Epithelial cell of proximal tubule (primary cell): ENCODE measurements at regions not wholly inside any gene's neighbourhood (a gene's known extent, or its start where the extent isn't known, plus 50 kb on each side); places are given as distances from the start of the nearest gene placed in this dataset.

Experiments used
- DNase-seq: peaks from one replicate; pipeline ENCODE4 v3.0.0-alpha.2; 2011; ENCODE audit warnings: low read depth
- H3K4me3 ChIP-seq: 2 replicates; pipeline ENCODE4 v1.5.1; 2011; ENCODE audit warnings: low read depth, mild to moderate bottlenecking, low read length
- TF ChIP-seq, protein P1 (sequence below): conservative IDR thresholded peaks from 2 replicates; pipeline ENCODE4 v1.5.1; 2012; ENCODE audit warnings: low read depth, mild to moderate bottlenecking, low read length

DNA sequence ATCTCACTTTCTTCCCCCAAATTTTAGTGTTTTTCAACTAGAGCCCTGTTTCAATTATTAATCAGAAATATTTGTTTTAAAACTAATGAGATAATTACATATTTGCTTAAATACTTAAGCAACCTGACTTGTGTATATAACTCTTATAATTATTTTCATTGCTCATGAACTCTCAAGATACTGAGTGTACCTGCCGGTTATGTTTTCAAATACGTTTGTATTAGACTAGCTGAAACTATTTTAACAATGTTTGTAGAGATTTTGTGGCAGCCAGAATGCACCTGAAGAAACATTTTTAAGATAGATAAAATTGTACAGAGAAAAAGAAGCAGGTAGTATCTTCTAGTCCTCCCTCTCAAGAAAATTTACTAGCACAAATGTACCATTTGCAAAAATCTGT lies 140.6 kb upstream of the CXADR start:
- TF ChIP-seq, protein P1, sequence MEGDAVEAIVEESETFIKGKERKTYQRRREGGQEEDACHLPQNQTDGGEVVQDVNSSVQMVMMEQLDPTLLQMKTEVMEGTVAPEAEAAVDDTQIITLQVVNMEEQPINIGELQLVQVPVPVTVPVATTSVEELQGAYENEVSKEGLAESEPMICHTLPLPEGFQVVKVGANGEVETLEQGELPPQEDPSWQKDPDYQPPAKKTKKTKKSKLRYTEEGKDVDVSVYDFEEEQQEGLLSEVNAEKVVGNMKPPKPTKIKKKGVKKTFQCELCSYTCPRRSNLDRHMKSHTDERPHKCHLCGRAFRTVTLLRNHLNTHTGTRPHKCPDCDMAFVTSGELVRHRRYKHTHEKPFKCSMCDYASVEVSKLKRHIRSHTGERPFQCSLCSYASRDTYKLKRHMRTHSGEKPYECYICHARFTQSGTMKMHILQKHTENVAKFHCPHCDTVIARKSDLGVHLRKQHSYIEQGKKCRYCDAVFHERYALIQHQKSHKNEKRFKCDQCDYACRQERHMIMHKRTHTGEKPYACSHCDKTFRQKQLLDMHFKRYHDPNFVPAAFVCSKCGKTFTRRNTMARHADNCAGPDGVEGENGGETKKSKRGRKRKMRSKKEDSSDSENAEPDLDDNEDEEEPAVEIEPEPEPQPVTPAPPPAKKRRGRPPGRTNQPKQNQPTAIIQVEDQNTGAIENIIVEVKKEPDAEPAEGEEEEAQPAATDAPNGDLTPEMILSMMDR: no peak
- no peak overlapping the region for H3K4me3 ChIP-seq
- no peak for DNase-seq

DNA sequence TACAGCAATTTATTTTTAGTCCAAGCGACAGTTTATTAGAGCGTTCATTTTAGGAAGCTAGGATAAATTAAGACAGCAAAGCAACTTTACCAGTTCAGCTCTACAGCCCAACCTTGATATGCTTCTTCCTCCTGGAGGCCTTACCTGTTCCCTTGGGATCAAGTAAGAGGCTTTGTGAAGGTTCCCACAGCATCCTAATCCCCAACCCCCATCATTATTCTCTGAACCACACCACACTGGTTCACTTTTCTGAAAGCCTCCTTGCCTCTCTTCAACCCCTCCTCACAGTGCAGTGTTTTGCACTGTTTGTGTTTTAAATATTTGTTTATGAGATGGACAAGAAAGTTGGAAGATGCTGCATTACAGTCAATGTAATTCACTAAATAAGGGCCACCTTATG lies 126.3 kb upstream of the CXADR start:
- TF ChIP-seq, protein P1: no peak
- no peak for DNase-seq
- H3K4me3 ChIP-seq: no peak overlapping the region

DNA sequence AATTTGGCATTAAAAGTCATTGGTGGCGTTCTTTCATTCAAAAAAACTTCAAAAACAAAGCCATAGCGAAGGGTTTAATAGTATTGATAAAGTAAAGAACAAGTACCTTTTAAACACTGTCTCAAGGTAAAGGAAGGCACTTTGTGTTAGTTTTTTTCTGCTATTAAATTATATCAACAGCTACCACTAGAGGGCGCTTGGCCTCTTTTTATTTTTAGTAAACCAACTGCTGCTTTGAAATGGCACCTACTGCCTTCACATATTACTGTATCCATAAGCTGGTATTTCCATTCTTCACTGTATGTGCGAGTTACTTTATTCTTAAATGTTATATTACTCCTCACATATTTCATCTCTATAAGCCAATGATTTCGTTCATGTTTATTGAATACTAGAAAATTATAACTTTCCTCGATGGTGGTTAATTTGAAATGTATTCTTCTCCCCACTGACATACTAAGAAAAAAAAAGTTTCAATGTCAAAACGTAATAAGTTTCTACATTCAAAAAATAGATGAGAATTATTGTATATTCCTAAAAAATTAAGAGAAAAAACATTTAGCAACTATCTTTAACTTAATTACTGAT lies 125.7 kb upstream of the CXADR start:
- TF ChIP-seq, protein P1: peak; percentile 67
- H3K4me3 ChIP-seq: no peak overlapping the region
- DNase-seq: peak; percentile 20

DNA sequence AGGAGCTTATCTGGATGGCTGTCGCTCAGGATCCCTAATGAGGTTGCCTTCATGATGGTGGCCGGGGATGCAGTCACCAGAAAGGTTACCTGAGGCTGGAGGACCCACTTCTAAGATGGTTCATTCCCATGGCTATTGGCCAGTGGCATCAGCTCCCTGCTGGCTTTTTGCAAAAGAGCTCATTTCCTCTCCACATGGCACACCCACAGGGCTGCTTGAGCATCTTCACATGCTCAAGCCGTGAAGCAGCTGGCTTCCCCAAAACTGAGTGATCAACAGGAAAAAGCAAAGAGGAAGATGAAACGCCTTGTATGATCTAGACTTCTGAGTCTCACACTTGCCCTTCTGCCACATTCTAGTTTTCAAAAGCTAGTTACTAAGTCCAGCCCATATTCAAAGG lies 124.6 kb upstream of the CXADR start:
- no peak overlapping the region for H3K4me3 ChIP-seq
- TF ChIP-seq, protein P1: no peak
- no peak for DNase-seq

DNA sequence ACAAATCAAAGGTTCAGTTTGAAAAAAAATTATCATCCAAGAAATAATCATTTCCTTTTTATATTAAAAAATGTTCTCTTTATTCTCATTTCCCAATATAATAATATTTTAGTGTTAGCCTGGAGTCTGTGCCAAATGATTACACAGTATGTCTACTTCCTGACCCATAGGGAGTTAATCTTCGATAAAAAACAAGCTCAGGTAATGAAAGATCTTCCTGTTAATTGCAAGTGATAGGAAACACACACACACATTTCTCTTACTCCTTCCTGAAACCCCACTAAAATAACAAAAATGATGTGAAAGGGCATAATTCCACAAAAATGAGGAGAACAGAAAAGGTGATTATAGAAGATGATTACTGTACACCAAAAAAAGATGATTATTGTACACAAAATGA lies 123.5 kb upstream of the CXADR start:
- TF ChIP-seq, protein P1: no peak
- H3K4me3 ChIP-seq: no peak overlapping the region
- no peak for DNase-seq

DNA sequence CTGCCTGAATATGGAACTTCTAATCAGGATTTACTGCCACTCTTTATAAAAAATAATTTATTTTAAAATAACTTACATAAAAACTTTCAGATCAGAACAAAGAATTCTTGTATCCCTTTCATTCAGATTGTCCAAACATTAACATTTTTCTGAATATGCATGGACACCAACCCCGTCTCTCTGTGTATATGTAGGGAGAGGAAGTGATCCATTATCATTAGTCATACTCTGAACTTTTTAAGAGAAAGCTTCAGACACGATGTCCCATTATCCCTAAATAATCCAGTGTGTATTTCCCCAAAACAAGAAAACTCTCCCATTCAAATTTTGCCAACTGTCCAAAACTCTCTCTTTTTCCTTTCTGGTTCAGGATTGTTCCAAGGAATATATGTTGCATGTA lies 122.3 kb upstream of the CXADR start:
- no peak overlapping the region for H3K4me3 ChIP-seq
- TF ChIP-seq, protein P1: no peak
- DNase-seq: no peak

DNA sequence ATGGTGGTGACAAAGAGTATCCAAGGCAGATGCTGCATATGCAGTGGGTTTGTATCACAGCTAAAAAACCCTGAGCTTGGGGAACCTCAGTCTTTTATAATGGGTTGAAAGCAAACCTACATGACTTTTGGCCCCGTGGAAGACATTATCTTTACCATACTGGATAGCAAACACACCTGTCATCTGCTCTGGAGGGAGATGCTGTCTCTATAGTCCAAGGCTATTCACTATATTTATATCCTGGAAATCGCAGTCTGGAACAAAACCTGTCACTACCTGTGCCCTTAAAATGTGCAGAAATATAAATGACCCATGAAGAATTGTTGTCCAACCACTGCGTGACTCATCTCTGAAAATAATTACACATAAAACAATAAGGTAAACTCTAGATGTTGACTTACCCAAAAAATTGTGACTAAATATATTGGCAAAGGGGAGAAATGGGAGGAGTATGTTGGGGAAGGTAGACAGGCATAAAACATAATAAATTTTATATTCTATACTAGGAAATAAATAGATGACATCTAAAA lies 121.0 kb upstream of the CXADR start:
- H3K4me3 ChIP-seq: no peak overlapping the region
- TF ChIP-seq, protein P1: no peak
- no peak for DNase-seq
